ENCODE measurements at regions not wholly inside any gene's neighbourhood (a gene's known extent, or its start where the extent isn't known, plus 50 kb on each side); places are given as distances from the start of the nearest gene placed in this dataset.

GRCh38 chr3:182215881-182216280 is 504.2 kb downstream of the SOX2 start:
- H3K9me3 ChIP-seq (replicated peaks; ENCODE audit: control insufficient read depth, insufficient read depth, low read length), result no peaks in the 10 kb centered on the region
- CTCF ChIA-PET, result no interaction called here
- no peak overlapping the region for H3K9ac ChIP-seq (replicated peaks; ENCODE audit: extremely low read depth, insufficient read depth, low read length)
- dilution Hi-C loops (cut with MboI; ENCODE audit: extremely low pct_ligation_motif_present, low sequenced_read_pairs), result no loop called here
- H3K4me1 ChIP-seq (ENCODE audit: control insufficient read depth, extremely low read depth, insufficient read depth, low read length), result no peaks in the 10 kb centered on the region
- no peak overlapping the region for H3K4me2 ChIP-seq (ENCODE audit: insufficient read depth, low read length)
- intact Hi-C loops (cut with micrococcal nuclease), result no loop called here
- no peak for FAIRE-seq
- no TSS peak for BruUV-seq (replicated peaks)
- no peak overlapping the region for H3K4me3 ChIP-seq (replicated peaks in 1 of 3; ENCODE audit: insufficient read depth in 1 of 3, low read depth in 1 of 3, low read length in 3 of 3)
- no peak for DNase-seq (ENCODE audit: low read depth, low spot score)
- no peaks in the 10 kb centered on the region for H3K79me2 ChIP-seq (ENCODE audit: control insufficient read depth, insufficient read depth, low read length)
- H2AFZ ChIP-seq (ENCODE audit: low read depth, low read length), result no peak overlapping the region
- POLR2A ChIA-PET, result no interaction called here
- H3K27ac ChIP-seq (ENCODE audit: insufficient read depth, low read depth, low read length), result no peak overlapping the region
- H4K20me1 ChIP-seq (replicated peaks; ENCODE audit: control insufficient read depth, extremely low read depth, insufficient read depth, low read length), result no peaks in the 10 kb centered on the region
- no peaks in the 10 kb centered on the region for H3K9me1 ChIP-seq (replicated peaks; ENCODE audit: control insufficient read depth, extremely low read depth, insufficient read depth, low read length)
- H3K36me3 ChIP-seq (ENCODE audit: control insufficient read depth in 2 of 2, extremely low read depth in 1 of 2, insufficient read depth in 2 of 2, low read length in 2 of 2), result no peaks in the 10 kb centered on the region
- TF ChIP-seq JUN (IDR thresholded peaks at IDR 0.05; ENCODE audit: borderline replicate concordance, insufficient read depth, insufficient read length, low read depth), result no peak
- no peak for TF ChIP-seq POLR2AphosphoS5 (IDR thresholded peaks at IDR 0.05; ENCODE audit: insufficient read depth, low read depth, low read length)
- no peak for TF ChIP-seq MYC (IDR thresholded peaks at IDR 0.05; ENCODE audit: low read depth, low read length)
- no peak for TF ChIP-seq POLR2A (IDR thresholded peaks at IDR 0.05; ENCODE audit: low read depth, low read length)
- TF ChIP-seq FOS (IDR thresholded peaks at IDR 0.05; ENCODE audit: borderline replicate concordance, insufficient read depth, low read length), result no peak
- TF ChIP-seq CTCF (IDR thresholded peaks at IDR 0.05; ENCODE audit: extremely low read depth in 1 of 2, insufficient read depth in 1 of 2, low read depth in 1 of 2, low read length in 2 of 2), result no peak
- no peak for TF ChIP-seq MAX (IDR thresholded peaks at IDR 0.05; ENCODE audit: insufficient read depth, insufficient read length)
- no peak for TF ChIP-seq EZH2 (IDR thresholded peaks at IDR 0.05; ENCODE audit: borderline replicate concordance, low read depth, low read length, severe bottlenecking)
- TF ChIP-seq GATA2 (IDR thresholded peaks at IDR 0.05; ENCODE audit: insufficient read depth, insufficient read length, low read depth, low read length), result no peak
- H3K27me3 ChIP-seq (ENCODE audit: control insufficient read depth in 2 of 2, insufficient read depth in 2 of 2, low read length in 2 of 2), result peaks cover 0 to 2% of the 10 kb centered on the region in 2 experiments
